22Rv1 (cell line): ENCODE measurements at regions not wholly inside any gene's neighbourhood (a gene's known extent, or its start where the extent isn't known, plus 50 kb on each side); places are given as distances from the start of the nearest gene placed in this dataset.
A peak's percentile ranks its signal among the peaks of the same experiment; 100 is the strongest.
"Not testable (repeated sequence)": the region's sequence is repeated elsewhere in the genome, so short reads cannot be mapped to it uniquely, and the experiment has no call there.

Experiments used
- H3K27ac ChIP-seq: fragments of 450-650 bp; 2 replicates; pipeline ENCODE4 v1.5.1; 2017
- CTCF ChIP-seq: fragments of 450-650 bp; IDR thresholded peaks from 2 replicates; pipeline ENCODE4 v1.5.1; 2017; ENCODE audit warnings: mild to moderate bottlenecking
- ZFX ChIP-seq: fragments of 450-650 bp; IDR thresholded peaks from 2 replicates; pipeline ENCODE4 v1.6.1; 2017; ENCODE audit warnings: antibody characterized with exemption, borderline replicate concordance

GRCh38 chr13:55120631-55121030 lies 2020.1 kb upstream of the PRR20A start:
- no peak overlapping the region for H3K27ac ChIP-seq
- no peak for TF ChIP-seq CTCF

GRCh38 chr13:55155046-55155445 lies 1985.7 kb upstream of the PRR20A start:
- TF ChIP-seq CTCF, result no peak
- TF ChIP-seq ZFX, result no peak
- no peak overlapping the region for H3K27ac ChIP-seq

GRCh38 chr13:55159765-55160164 lies 1981.0 kb upstream of the PRR20A start:
- no peak overlapping the region for H3K27ac ChIP-seq
- TF ChIP-seq CTCF (no peak), ZFX (no peak)

GRCh38 chr13:55160867-55161266 lies 1979.9 kb upstream of the PRR20A start:
- TF ChIP-seq CTCF, result no peak
- H3K27ac ChIP-seq, result no peak overlapping the region

- H3K27ac ChIP-seq, result not testable (repeated sequence)
These were observed 1962.1 kb upstream of the PRR20A start for GRCh38 chr13:55178582-55178981.

- TF ChIP-seq ZFX (no peak), CTCF (no peak)
- no peak overlapping the region for H3K27ac ChIP-seq
These were observed 1949.7 kb upstream of the PRR20A start for GRCh38 chr13:55190996-55191395.

GRCh38 chr13:55199134-55199533 lies 1941.6 kb upstream of the PRR20A start:
- peak; percentile 60 for TF ChIP-seq CTCF
- no peak for TF ChIP-seq ZFX
- H3K27ac ChIP-seq, result no peak overlapping the region

- TF ChIP-seq CTCF (no peak), ZFX (no peak)
- H3K27ac ChIP-seq, result no peak overlapping the region
These were observed 1925.8 kb upstream of the PRR20A start for GRCh38 chr13:55214841-55215345.
